Adrenal gland (tissue), 5 donors: ENCODE measurements at regions not wholly inside any gene's neighbourhood (a gene's known extent, or its start where the extent isn't known, plus 50 kb on each side); places are given as distances from the start of the nearest gene placed in this dataset.

Experiments used
- POLR2A ChIP-seq, 2 donors: fragments of 450-650 bp; IDR thresholded peaks; one replicate each; pipeline ENCODE4 v1.6.1; 2017; ENCODE audit warnings: antibody characterized with exemption in 2 of 2, mild to moderate bottlenecking in 2 of 2, moderate library complexity in 1 of 2
- TF ChIP-seq, protein P1 (sequence below), 6 experiments: fragments of 450-650 bp in 4 of 6; fragments of 200-600 bp in 2 of 6; sonication (generic) in 1 of 6; IDR thresholded peaks; 1 replicate in 5 of 6; 2 replicates in 1 of 6; pipeline versions ENCODE4 v1.5.1 to v1.8.0; 2016 to 2021; ENCODE audit warnings: antibody characterized with exemption in 6 of 6, mild to moderate bottlenecking in 2 of 6, moderate library complexity in 1 of 6
- donor health status: DM: no; HTN: no; CAD: no.

DNA sequence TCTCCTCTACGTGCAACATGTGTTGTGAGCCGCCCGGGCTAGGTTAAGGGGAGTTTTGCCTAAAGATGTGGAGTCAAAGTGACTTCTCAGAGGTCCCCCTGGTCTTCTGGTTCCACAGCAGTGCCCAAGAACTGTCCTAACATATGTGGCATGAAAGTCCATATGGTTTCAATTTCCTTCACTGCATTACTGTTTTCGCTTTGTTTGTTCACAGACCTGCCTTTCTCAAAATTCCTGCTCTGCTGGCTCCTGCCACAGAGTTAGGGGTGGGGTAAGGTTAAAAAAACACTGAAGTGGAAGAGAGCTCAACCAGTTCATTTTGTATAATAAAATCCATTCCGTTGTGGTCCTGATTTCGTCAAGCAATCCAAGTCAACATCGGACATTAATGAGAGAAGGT is 289.4 kb downstream of the DMAC1 start:
- TF ChIP-seq, protein P1, sequence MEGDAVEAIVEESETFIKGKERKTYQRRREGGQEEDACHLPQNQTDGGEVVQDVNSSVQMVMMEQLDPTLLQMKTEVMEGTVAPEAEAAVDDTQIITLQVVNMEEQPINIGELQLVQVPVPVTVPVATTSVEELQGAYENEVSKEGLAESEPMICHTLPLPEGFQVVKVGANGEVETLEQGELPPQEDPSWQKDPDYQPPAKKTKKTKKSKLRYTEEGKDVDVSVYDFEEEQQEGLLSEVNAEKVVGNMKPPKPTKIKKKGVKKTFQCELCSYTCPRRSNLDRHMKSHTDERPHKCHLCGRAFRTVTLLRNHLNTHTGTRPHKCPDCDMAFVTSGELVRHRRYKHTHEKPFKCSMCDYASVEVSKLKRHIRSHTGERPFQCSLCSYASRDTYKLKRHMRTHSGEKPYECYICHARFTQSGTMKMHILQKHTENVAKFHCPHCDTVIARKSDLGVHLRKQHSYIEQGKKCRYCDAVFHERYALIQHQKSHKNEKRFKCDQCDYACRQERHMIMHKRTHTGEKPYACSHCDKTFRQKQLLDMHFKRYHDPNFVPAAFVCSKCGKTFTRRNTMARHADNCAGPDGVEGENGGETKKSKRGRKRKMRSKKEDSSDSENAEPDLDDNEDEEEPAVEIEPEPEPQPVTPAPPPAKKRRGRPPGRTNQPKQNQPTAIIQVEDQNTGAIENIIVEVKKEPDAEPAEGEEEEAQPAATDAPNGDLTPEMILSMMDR (IDR thresholded peaks at IDR 0.05) = no peak
- TF ChIP-seq POLR2A (IDR thresholded peaks at IDR 0.05) = no peak
